K562 (cell line): ENCODE measurements at regions not wholly inside any gene's neighbourhood (a gene's known extent, or its start where the extent isn't known, plus 50 kb on each side); places are given as distances from the start of the nearest gene placed in this dataset.

ENCODE experiments used
- ATAC-seq: fragments of 200-7000 bp; cut with Tn5 transposase; 3 replicates; pipeline ENCODE4 v1.9.1; 2020; ENCODE audit warnings: moderate library complexity
- BruUV-seq: library from RNA; stranded (reverse); fragments of 400-500 nt; replicated peaks from 2 replicates; lab custom pipeline; 2021; lab: Mats Ljungman, UMichigan
- CTCF ChIA-PET: fragments of 300-600 bp; formaldehyde crosslinking; extraction: SDS; loops from one replicate; lab custom pipeline; 2021; ENCODE audit warnings: low intra/inter-chr PET ratio; lab: Yijun Ruan, JAX
- POLR2A ChIA-PET: fragments of 300-600, 350-650 bp; sonication (Branson Sonifier 250); formaldehyde crosslinking; extraction: SDS; loops from one replicate; lab custom pipeline; 2021; ENCODE audit warnings: antibody characterized with exemption, inconsistent platforms; lab: Yijun Ruan, JAX
- DNase-seq, 4 experiments: peaks; one replicate each; pipeline versions ENCODE4 v3.0.0 to v3.0.0-alpha.2; 2011 to 2018; ENCODE audit warnings: low spot score in 3 of 4, mixed read lengths in 3 of 4; ENCODE audit errors: extremely low read depth in 1 of 4
- FAIRE-seq: peaks from 2 replicates; lab custom pipeline; 2011; peaks lifted over from hg19 to GRCh38; lab: Jason Lieb, UNC
- H2AFZ ChIP-seq: 2 replicates; pipeline ENCODE4 v1.6.0; 2011; ENCODE audit warnings: low read depth, low read length, control low read depth, inconsistent platforms
- H3K27ac ChIP-seq: fragments of 200-600 bp; 3 replicates; pipeline ENCODE4 v1.8.0; 2011; ENCODE audit warnings: low read depth, mild to moderate bottlenecking, control low read depth, inconsistent platforms, low read length, moderate library complexity, mixed read lengths; ENCODE audit errors: extremely low read depth
- H3K27me3 ChIP-seq, 2 experiments: fragments of 300-600 bp in 1 of 2; 2 replicates in 1 of 2; 3 replicates in 1 of 2; pipeline versions ENCODE4 v1.6.0 to v1.8.0; 2011; ENCODE audit warnings: inconsistent platforms in 2 of 2, low read length in 2 of 2, mild to moderate bottlenecking in 1 of 2, mixed read lengths in 1 of 2, moderate library complexity in 1 of 2; ENCODE audit not compliant: control insufficient read depth in 2 of 2, insufficient read depth in 2 of 2
- H3K36me3 ChIP-seq: fragments of 300-600 bp; 3 replicates; pipeline ENCODE4 v1.8.0; 2011; ENCODE audit warnings: mild to moderate bottlenecking, low read length, inconsistent platforms; ENCODE audit not compliant: control insufficient read depth, insufficient read depth
- H3K4me1 ChIP-seq, 2 experiments: fragments of 200-600 bp in 1 of 2; replicated peaks in 1 of 2; 2 replicates in 1 of 2; 3 replicates in 1 of 2; pipeline versions ENCODE4 v1.5.1 to v1.8.0; 2011; ENCODE audit warnings: inconsistent platforms in 2 of 2, low read length in 2 of 2, mild to moderate bottlenecking in 1 of 2, mixed read lengths in 1 of 2, moderate library complexity in 1 of 2; ENCODE audit not compliant: control insufficient read depth in 2 of 2, insufficient read depth in 2 of 2
- H3K4me2 ChIP-seq: 2 replicates; pipeline ENCODE4 v1.6.1; 2011; ENCODE audit warnings: low read length, control low read depth, inconsistent platforms, mixed read lengths; ENCODE audit not compliant: insufficient read depth
- H3K4me3 ChIP-seq: fragments of 200-600 bp; sonication (generic), shearing (Covaris generic); 2 replicates; pipeline ENCODE4 v1.5.1; 2016; ENCODE audit warnings: control low read depth, inconsistent platforms
- H3K79me2 ChIP-seq: fragments of 200-600 bp; 3 replicates; pipeline ENCODE4 v1.8.0; 2011; ENCODE audit warnings: low read length, inconsistent platforms; ENCODE audit not compliant: control insufficient read depth, insufficient read depth
- H3K9ac ChIP-seq, 2 experiments: 2 replicates each; pipeline versions ENCODE4 v1.6.0 to v1.6.1; 2011; ENCODE audit warnings: low read depth in 2 of 2, low read length in 2 of 2, control low read depth in 1 of 2, inconsistent platforms in 1 of 2, mild to moderate bottlenecking in 1 of 2, mixed read lengths in 1 of 2; ENCODE audit not compliant: insufficient read depth in 1 of 2
- H3K9me1 ChIP-seq: one replicate; pipeline ENCODE4 v1.6.0; 2011; ENCODE audit warnings: inconsistent platforms, mild to moderate bottlenecking, low read length, moderate library complexity; ENCODE audit not compliant: control insufficient read depth, insufficient read depth
- H3K9me3 ChIP-seq: replicated peaks from 2 replicates; pipeline ENCODE4 v1.5.1; 2011; ENCODE audit warnings: low read depth, low read length, inconsistent platforms; ENCODE audit not compliant: control insufficient read depth, insufficient read depth
- H4K20me1 ChIP-seq: replicated peaks from 2 replicates; pipeline ENCODE4 v1.6.1; 2011; ENCODE audit warnings: low read length, inconsistent platforms, mixed read lengths; ENCODE audit not compliant: control insufficient read depth, insufficient read depth
- MXI1 ChIP-seq: IDR thresholded peaks from 2 replicates; pipeline ENCODE4 v1.6.1; 2011; ENCODE audit warnings: low read depth, mild to moderate bottlenecking, improper control_type of control experiment, low read length
- NFYB ChIP-seq: IDR thresholded peaks from 2 replicates; pipeline ENCODE4 v1.6.1; 2011; ENCODE audit warnings: mild to moderate bottlenecking, moderate library complexity; ENCODE audit not compliant: insufficient read length; ENCODE audit errors: extremely low read depth
- ZNF124 ChIP-seq: sonication (generic); formaldehyde crosslinking; IDR thresholded peaks from 2 replicates; pipeline ENCODE4 v1.8.1; 2022; ENCODE audit warnings: missing genetic modification reagents
- ZNF316 ChIP-seq: fragments of 450-650 bp; IDR thresholded peaks from 2 replicates; pipeline ENCODE4 v1.6.1; 2016
- WGBS: fragments of 100-300 bp; shearing (Covaris generic); methylation state at CpG from one replicate; pipeline ENCODE4 v1.1.6; 2016; ENCODE audit warnings: low coverage, mixed read lengths; ENCODE audit not compliant: insufficient coverage; ENCODE audit errors: missing lambda C conversion rate; 5-methylcytosine and 5-hydroxymethylcytosine counted together
- in situ Hi-C: fragments of 300-500 bp; cut with MboI; formaldehyde crosslinking; loops from 4 replicates; pipeline ENCODE4 v1.15.0; 2018; ENCODE audit warnings: inconsistent platforms, mixed read lengths
- intact Hi-C: fragments of 100-400 bp; cut with micrococcal nuclease; formaldehyde crosslinking; loops from 2 replicates; pipeline ENCODE4 v1.14.2; 2022
- TF ChIP-seq, protein P1 (sequence below): sonication (generic); formaldehyde crosslinking; IDR thresholded peaks from 2 replicates; pipeline ENCODE4 v1.8.0; 2023; ENCODE audit warnings: mild to moderate bottlenecking, missing genetic modification reagents
- TF ChIP-seq, protein P2 (sequence below): fragments of 250-450 bp; sonication (Bioruptor Pico); IDR thresholded peaks from 2 replicates; pipeline ENCODE4 v1.8.0; 2021; ENCODE audit warnings: moderate library complexity, mild to moderate bottlenecking, inconsistent platforms

- TF ChIP-seq, protein P1, sequence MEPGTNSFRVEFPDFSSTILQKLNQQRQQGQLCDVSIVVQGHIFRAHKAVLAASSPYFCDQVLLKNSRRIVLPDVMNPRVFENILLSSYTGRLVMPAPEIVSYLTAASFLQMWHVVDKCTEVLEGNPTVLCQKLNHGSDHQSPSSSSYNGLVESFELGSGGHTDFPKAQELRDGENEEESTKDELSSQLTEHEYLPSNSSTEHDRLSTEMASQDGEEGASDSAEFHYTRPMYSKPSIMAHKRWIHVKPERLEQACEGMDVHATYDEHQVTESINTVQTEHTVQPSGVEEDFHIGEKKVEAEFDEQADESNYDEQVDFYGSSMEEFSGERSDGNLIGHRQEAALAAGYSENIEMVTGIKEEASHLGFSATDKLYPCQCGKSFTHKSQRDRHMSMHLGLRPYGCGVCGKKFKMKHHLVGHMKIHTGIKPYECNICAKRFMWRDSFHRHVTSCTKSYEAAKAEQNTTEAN (CRISPR knock-in tag), result no peak
- TF ChIP-seq NFYB (no peak), MXI1 (no peak), ZNF316 (no peak), ZNF124 (CRISPR knock-in tag) (no peak)
- TF ChIP-seq, protein P2, sequence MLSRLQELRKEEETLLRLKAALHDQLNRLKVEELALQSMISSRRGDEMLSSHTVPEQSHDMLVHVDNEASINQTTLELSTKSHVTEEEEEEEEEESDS (CRISPR knock-in tag), result no peak
- Histone ChIP-seq H2AFZ (no peak overlapping the region), H3K4me2 (no peak overlapping the region), H3K27ac (no peak overlapping the region), H3K4me1 (no peaks in the 10 kb centered on the region), H3K4me3 (no peak overlapping the region), H3K9me1 (no peaks in the 10 kb centered on the region), H3K79me2 (no peaks in the 10 kb centered on the region), H3K9me3 (no peaks in the 10 kb centered on the region), H3K36me3 (no peaks in the 10 kb centered on the region), H3K9ac (no peak overlapping the region), H3K27me3 (peaks cover 0 to 2% of the 10 kb centered on the region in 2 experiments; a peak in 1 of 5 replicates), H4K20me1 (no peaks in the 10 kb centered on the region)
- intact Hi-C loops (no loop called here), in situ Hi-C loops (no loop called here)
- ATAC-seq, result no peak
- no peak for DNase-seq
- no peak for FAIRE-seq
- BruUV-seq, result no TSS peak
- CTCF ChIA-PET, result no interaction called here
- 3% methylated on average over 3 of the region's 3 CpGs for WGBS
- POLR2A ChIA-PET, result no interaction called here
Measured at GRCh38 chr22:27394806-27395404, 406.7 kb downstream of the MN1 start.
